OCI-LY1 (cell line): ENCODE measurements at regions not wholly inside any gene's neighbourhood (a gene's known extent, or its start where the extent isn't known, plus 50 kb on each side); places are given as distances from the start of the nearest gene placed in this dataset.

ENCODE experiments used
- H2AFZ ChIP-seq: fragments of 200-600 bp; sonication (generic), shearing (Covaris generic); 2 replicates; pipeline ENCODE4 v1.6.0; 2014; ENCODE audit warnings: antibody characterized with exemption, mild to moderate bottlenecking, low read length
- H3F3A ChIP-seq: fragments of 200-600 bp; sonication (generic), shearing (Covaris generic); 2 replicates; pipeline ENCODE4 v1.6.0; 2014; ENCODE audit warnings: mild to moderate bottlenecking, antibody characterized with exemption, low read length, moderate library complexity; ENCODE audit not compliant: insufficient read depth
- H3K27ac ChIP-seq: fragments of 200-600 bp; sonication (generic); 2 replicates; pipeline ENCODE4 v1.5.1; 2014; ENCODE audit warnings: low read length, mixed run types, mild to moderate bottlenecking, low read depth; ENCODE audit not compliant: poor library complexity, severe bottlenecking
- H3K27me3 ChIP-seq: fragments of 200-600 bp; sonication (generic); 2 replicates; pipeline ENCODE4 v1.6.0; 2014; ENCODE audit warnings: antibody characterized with exemption, mild to moderate bottlenecking, low read length, moderate library complexity; ENCODE audit not compliant: insufficient read depth
- H3K36me3 ChIP-seq: fragments of 200-600 bp; sonication (generic); 2 replicates; pipeline ENCODE4 v1.6.1; 2014; ENCODE audit warnings: mild to moderate bottlenecking, antibody characterized with exemption, low read length, moderate library complexity, mixed read lengths; ENCODE audit not compliant: insufficient read depth
- H3K4me1 ChIP-seq: fragments of 200-600 bp; sonication (generic); 2 replicates; pipeline ENCODE4 v1.5.1; 2014; ENCODE audit warnings: mild to moderate bottlenecking, low read length, moderate library complexity; ENCODE audit not compliant: insufficient read depth, severe bottlenecking
- H3K4me2 ChIP-seq: fragments of 200-600 bp; sonication (generic), shearing (Covaris generic); 2 replicates; pipeline ENCODE4 v1.6.1; 2014; ENCODE audit warnings: low read length
- H3K4me3 ChIP-seq: fragments of 200-600 bp; sonication (generic); 2 replicates; pipeline ENCODE4 v1.5.1; 2014; ENCODE audit warnings: low read length, low read depth, mild to moderate bottlenecking, mixed read lengths; ENCODE audit not compliant: poor library complexity, severe bottlenecking
- H3K79me2 ChIP-seq: fragments of 200-600 bp; shearing (Covaris generic); 2 replicates; pipeline ENCODE4 v1.6.1; 2016; ENCODE audit warnings: mixed run types, low read length, mixed read lengths; ENCODE audit not compliant: insufficient read depth
- H3K9ac ChIP-seq: fragments of 200-600 bp; sonication (generic), shearing (Covaris generic); 2 replicates; pipeline ENCODE4 v1.6.1; 2014; ENCODE audit warnings: mild to moderate bottlenecking, low read length, mixed read lengths
- H3K9me2 ChIP-seq: fragments of 200-600 bp; sonication (generic), shearing (Covaris generic); 2 replicates; pipeline ENCODE4 v1.6.1; 2014; ENCODE audit warnings: low read depth, mild to moderate bottlenecking, low read length, mixed read lengths
- H3K9me3 ChIP-seq: fragments of 200-600 bp; shearing (Covaris generic); 2 replicates; pipeline ENCODE4 v1.6.1; 2014; ENCODE audit warnings: low read length, mixed read lengths
- H4K20me1 ChIP-seq: fragments of 200-600 bp; sonication (generic), shearing (Covaris generic); 2 replicates; pipeline ENCODE4 v1.6.0; 2016; ENCODE audit warnings: mild to moderate bottlenecking, low read length; ENCODE audit not compliant: insufficient read depth
- CTCF ChIP-seq: fragments of 200-600 bp; sonication (generic), shearing (Covaris generic); IDR thresholded peaks from 2 replicates; pipeline ENCODE4 v1.5.1; 2017; ENCODE audit warnings: mild to moderate bottlenecking, antibody characterized with exemption, low read length, moderate library complexity, mixed read lengths
- EZH2 ChIP-seq: fragments of 200-600 bp; sonication (generic), shearing (Covaris generic); IDR thresholded peaks from 2 replicates; pipeline ENCODE4 v1.8.0; 2017; ENCODE audit warnings: borderline replicate concordance, mixed run types, mild to moderate bottlenecking, antibody characterized with exemption, low read length, moderate library complexity, mixed read lengths

- Histone ChIP-seq H2AFZ (no peak overlapping the region), H3K9me3 (no peaks in the 10 kb centered on the region), H3K4me3 (no peak overlapping the region), H3K9ac (no peak overlapping the region), H3K79me2 (no peaks in the 10 kb centered on the region), H3K4me1 (no peaks in the 10 kb centered on the region), H3K27me3 (no peaks in the 10 kb centered on the region), H3K27ac (no peak overlapping the region), H3K4me2 (no peak overlapping the region), H3F3A (no peaks in the 10 kb centered on the region), H4K20me1 (no peaks in the 10 kb centered on the region), H3K36me3 (no peaks in the 10 kb centered on the region), H3K9me2 (no peaks in the 10 kb centered on the region)
- TF ChIP-seq EZH2 (no peak), CTCF (no peak)
Measured at GRCh38 chr5:121304838-121305237, 546.8 kb upstream of the FTMT start.

- Histone ChIP-seq H3K27ac (no peak overlapping the region), H3F3A (no peaks in the 10 kb centered on the region), H3K36me3 (no peaks in the 10 kb centered on the region), H3K9ac (no peak overlapping the region), H3K79me2 (no peaks in the 10 kb centered on the region), H4K20me1 (no peaks in the 10 kb centered on the region), H3K27me3 (no peaks in the 10 kb centered on the region), H3K4me3 (no peak overlapping the region), H3K4me2 (no peak overlapping the region), H3K9me2 (no peaks in the 10 kb centered on the region), H2AFZ (no peak overlapping the region), H3K9me3 (no peaks in the 10 kb centered on the region), H3K4me1 (no peaks in the 10 kb centered on the region)
- TF ChIP-seq EZH2, result no peak
- TF ChIP-seq CTCF, result no peak
Measured at GRCh38 chr5:121313886-121314285, 537.8 kb upstream of the FTMT start.

- no peak overlapping the region for H3K27ac ChIP-seq
- H3K9ac ChIP-seq, result no peak overlapping the region
- H3K27me3 ChIP-seq, result no peaks in the 10 kb centered on the region
- H3K9me3 ChIP-seq, result no peaks in the 10 kb centered on the region
- no peaks in the 10 kb centered on the region for H3K9me2 ChIP-seq
- TF ChIP-seq CTCF (no peak), EZH2 (no peak)
- no peak overlapping the region for H3K4me3 ChIP-seq
- no peaks in the 10 kb centered on the region for H3K4me1 ChIP-seq
- H3K79me2 ChIP-seq, result no peaks in the 10 kb centered on the region
- no peaks in the 10 kb centered on the region for H4K20me1 ChIP-seq
- no peak overlapping the region for H2AFZ ChIP-seq
- no peaks in the 10 kb centered on the region for H3F3A ChIP-seq
- no peaks in the 10 kb centered on the region for H3K36me3 ChIP-seq
- no peak overlapping the region for H3K4me2 ChIP-seq
Measured at GRCh38 chr5:121315786-121316185, 535.9 kb upstream of the FTMT start.
